ENCODE measurements at regions not wholly inside any gene's neighbourhood (a gene's known extent, or its start where the extent isn't known, plus 50 kb on each side); places are given as distances from the start of the nearest gene placed in this dataset.

GRCh38 chr5:56429110-56429561 lies 196.0 kb upstream of the ANKRD55 start:
- Histone ChIP-seq H4K20me1 (ENCODE audit: insufficient read depth) (no peaks in the 10 kb centered on the region), H3K27ac (ENCODE audit: low read depth in 2 of 2, low read length in 1 of 2) (peak overlapping the region in 1 of 2 experiments; percentile 95; a peak in 2 of 4 replicates), H3K4me2 (no peak overlapping the region), H3K36me3 (replicated peaks in 1 of 2; ENCODE audit: control insufficient read depth in 1 of 2, insufficient read depth in 2 of 2, low read length in 1 of 2) (no peaks in the 10 kb centered on the region), H3K9me3 (no peaks in the 10 kb centered on the region), H3K27me3 (ENCODE audit: insufficient read depth) (no peaks in the 10 kb centered on the region), H3K9ac (no peak overlapping the region), H3K9me2 (no peaks in the 10 kb centered on the region), H3K4me3 (ENCODE audit: low read depth in 2 of 2, low read length in 1 of 2) (no peak overlapping the region), H3F3A (replicated peaks; ENCODE audit: insufficient read depth) (no peaks in the 10 kb centered on the region), H3K79me2 (ENCODE audit: insufficient read depth) (no peaks in the 10 kb centered on the region), H3K4me1 (ENCODE audit: control insufficient read depth in 1 of 2, insufficient read depth in 2 of 2, low read depth in 1 of 2, low read length in 1 of 2) (peaks cover 0 to 16% of the 10 kb centered on the region in 2 experiments; a peak in 2 of 4 replicates), H2AFZ (ENCODE audit: low read depth) (0 out of 2 replicates have a peak overlapping the region, but pooled peaks have one; percentile 5)
- CTCF ChIA-PET = interaction anchor here (1.3 to 1.5 kb wide), 3 partner anchors 11 to 159 kb away, joined by 3 to 4 read pairs (median 3); no protein-coding TSS in a partner anchor
- POLR2A ChIA-PET = no interaction called here
- TF ChIP-seq GATA2 (CRISPR knock-in tag; IDR thresholded peaks at IDR 0.05) (peak; percentile 64), JUND (IDR thresholded peaks at IDR 0.05) (no peak), EP300 (IDR thresholded peaks at IDR 0.05; ENCODE audit: borderline replicate concordance in 1 of 2, low read depth in 1 of 2, low read length in 1 of 2) (peak in 1 of 2 experiments; percentile 80; a peak in 2 of 4 replicates), REST (IDR thresholded peaks at IDR 0.05; ENCODE audit: low read depth, low read length) (no peak), FOXJ3 (CRISPR knock-in tag; IDR thresholded peaks at IDR 0.05) (peak; percentile 71; the same call in 1 of the 2 replicates), MEF2A (IDR thresholded peaks at IDR 0.05; ENCODE audit: borderline replicate concordance, low read depth) (no peak), RCOR1 (IDR thresholded peaks at IDR 0.05; ENCODE audit: low read length) (no peak), RAD21 (IDR thresholded peaks at IDR 0.05; ENCODE audit: low read length) (peak; percentile 16; the same call in 1 of the 2 replicates), NFIC (IDR thresholded peaks at IDR 0.05; ENCODE audit: borderline replicate concordance) (no peak; the same call in 1 of the 2 replicates), ELF1 (IDR thresholded peaks at IDR 0.05) (no peak), RFX5 (IDR thresholded peaks at IDR 0.05; ENCODE audit: low read length) (peak; percentile 63), CHD2 (IDR thresholded peaks at IDR 0.05; ENCODE audit: low read length, partially characterized antibody) (no peak), NRF1 (IDR thresholded peaks at IDR 0.05; ENCODE audit: low read depth, low read length) (no peak), EZH2phosphoT487 (IDR thresholded peaks at IDR 0.05; ENCODE audit: borderline replicate concordance, low read depth) (no peak)
- TF ChIP-seq, protein P1, sequence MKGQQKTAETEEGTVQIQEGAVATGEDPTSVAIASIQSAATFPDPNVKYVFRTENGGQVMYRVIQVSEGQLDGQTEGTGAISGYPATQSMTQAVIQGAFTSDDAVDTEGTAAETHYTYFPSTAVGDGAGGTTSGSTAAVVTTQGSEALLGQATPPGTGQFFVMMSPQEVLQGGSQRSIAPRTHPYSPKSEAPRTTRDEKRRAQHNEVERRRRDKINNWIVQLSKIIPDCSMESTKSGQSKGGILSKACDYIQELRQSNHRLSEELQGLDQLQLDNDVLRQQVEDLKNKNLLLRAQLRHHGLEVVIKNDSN (IDR thresholded peaks at IDR 0.05; ENCODE audit: borderline replicate concordance, low read depth) = no peak
- TF ChIP-seq, protein P2, sequence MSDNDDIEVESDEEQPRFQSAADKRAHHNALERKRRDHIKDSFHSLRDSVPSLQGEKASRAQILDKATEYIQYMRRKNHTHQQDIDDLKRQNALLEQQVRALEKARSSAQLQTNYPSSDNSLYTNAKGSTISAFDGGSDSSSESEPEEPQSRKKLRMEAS (IDR thresholded peaks at IDR 0.05; ENCODE audit: low read depth) = no peak
- TF ChIP-seq, protein P3, sequence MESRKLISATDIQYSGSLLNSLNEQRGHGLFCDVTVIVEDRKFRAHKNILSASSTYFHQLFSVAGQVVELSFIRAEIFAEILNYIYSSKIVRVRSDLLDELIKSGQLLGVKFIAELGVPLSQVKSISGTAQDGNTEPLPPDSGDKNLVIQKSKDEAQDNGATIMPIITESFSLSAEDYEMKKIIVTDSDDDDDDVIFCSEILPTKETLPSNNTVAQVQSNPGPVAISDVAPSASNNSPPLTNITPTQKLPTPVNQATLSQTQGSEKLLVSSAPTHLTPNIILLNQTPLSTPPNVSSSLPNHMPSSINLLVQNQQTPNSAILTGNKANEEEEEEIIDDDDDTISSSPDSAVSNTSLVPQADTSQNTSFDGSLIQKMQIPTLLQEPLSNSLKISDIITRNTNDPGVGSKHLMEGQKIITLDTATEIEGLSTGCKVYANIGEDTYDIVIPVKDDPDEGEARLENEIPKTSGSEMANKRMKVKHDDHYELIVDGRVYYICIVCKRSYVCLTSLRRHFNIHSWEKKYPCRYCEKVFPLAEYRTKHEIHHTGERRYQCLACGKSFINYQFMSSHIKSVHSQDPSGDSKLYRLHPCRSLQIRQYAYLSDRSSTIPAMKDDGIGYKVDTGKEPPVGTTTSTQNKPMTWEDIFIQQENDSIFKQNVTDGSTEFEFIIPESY (IDR thresholded peaks at IDR 0.05; ENCODE audit: borderline replicate concordance, low read depth) = no peak
- peak; percentile 74 for DNase-seq
- 35% methylated on average over 6 of the region's 6 CpGs for WGBS (ENCODE audit: low lambda C conversion rate)
